ENCODE measurements at regions not wholly inside any gene's neighbourhood (a gene's known extent, or its start where the extent isn't known, plus 50 kb on each side); places are given as distances from the start of the nearest gene placed in this dataset.
"Not testable (repeated sequence)": the region's sequence is repeated elsewhere in the genome, so short reads cannot be mapped to it uniquely, and the experiment has no call there.

DNA sequence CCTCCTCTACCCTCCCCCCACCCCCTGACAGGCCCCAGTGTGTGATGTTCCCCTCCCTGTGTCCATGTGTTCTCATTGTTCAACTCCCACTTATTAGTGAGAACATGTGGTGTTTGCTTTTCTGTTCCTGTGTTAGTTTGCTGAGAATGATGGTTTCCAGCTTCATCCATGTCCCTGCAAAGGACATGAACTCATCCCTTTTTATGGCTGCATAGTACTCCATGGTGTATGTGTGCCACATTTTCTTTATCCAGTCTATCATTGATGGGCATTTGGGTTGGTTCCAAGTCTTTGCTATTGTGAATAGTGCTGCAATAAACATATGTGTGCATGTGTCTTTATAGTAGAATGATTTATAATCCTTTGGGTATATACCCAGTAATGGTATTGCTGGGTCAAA is 73.3 kb upstream of the FRMPD3 start:
- ATAC-seq (ENCODE audit: low read depth); H3K27ac Mint-ChIP-seq; H3K4me1 Mint-ChIP-seq; H3K36me3 Mint-ChIP-seq; POLR2A ChIA-PET; H3K4me3 Mint-ChIP-seq; DNase-seq; H3K9me3 Mint-ChIP-seq: not testable (repeated sequence)
- peaks cover 11% of the 10 kb centered on the region for H3K27me3 Mint-ChIP-seq

DNA sequence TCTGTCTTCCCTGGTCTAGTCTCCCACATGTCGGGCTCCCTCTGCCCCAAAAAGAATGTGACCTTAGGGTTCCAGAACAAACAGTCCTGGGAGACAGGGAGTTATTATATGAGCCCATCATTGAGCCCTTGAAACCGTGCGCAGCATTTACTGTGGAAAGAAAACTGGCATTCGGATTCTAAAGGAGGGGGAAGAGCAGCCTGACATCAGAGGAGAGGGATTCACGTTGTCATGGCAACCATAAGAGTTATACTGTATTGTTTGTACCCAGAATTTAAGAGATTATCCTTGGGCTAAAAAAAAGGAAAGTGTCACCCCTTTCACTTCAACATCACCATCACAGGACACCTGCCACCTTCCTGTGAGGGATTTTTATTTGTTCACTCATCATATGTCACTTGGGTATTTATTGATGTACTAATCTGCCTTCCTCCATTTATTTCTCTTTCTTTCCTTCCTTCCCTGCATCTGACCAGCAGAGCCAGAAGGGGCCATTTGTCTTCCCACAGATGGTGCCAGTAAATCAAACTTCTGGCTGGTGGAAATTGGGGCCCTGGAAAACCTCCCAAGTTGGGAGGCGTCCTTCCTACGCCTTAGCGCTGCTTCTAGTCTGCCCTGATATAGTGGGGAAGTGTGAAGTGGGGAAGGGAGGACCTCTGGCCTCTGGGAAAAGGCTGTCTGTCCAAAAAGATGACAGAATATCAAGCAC is 64.9 kb upstream of the FRMPD3 start:
- ATAC-seq (ENCODE audit: low read depth) (no peak), DNase-seq (no peak)
- POLR2A ChIA-PET: no interaction called here
- Mint-ChIP-seq H3K27ac (no peak overlapping the region), H3K4me1 (peaks cover 7% of the 10 kb centered on the region), H3K4me3 (no peak overlapping the region), H3K36me3 (no peaks in the 10 kb centered on the region), H3K9me3 (no peaks in the 10 kb centered on the region), H3K27me3 (peaks cover 22% of the 10 kb centered on the region)

DNA sequence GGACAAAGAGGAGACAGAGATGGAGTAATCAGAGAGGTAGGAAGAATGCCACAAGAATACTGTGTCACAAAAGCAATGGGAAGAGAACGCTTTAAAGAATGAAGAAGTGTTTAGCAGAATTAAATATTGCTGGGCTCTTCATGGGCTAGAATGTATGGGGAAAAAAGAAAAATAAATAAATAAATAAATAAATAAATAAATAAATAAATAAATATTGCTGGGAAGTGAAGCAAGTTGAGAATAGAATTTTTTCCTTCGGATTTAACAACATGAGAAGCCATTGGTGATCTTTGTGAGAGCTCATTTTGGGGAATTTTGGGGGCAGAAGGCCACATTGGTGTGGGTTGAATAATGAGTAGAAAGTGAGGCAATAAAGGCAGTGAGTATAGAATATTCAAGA is 59.7 kb upstream of the FRMPD3 start:
- DNase-seq (no peak), ATAC-seq (ENCODE audit: low read depth) (no peak)
- Mint-ChIP-seq H3K9me3 (peaks cover 2% of the 10 kb centered on the region), H3K27me3 (peaks cover 9% of the 10 kb centered on the region), H3K4me1 (no peaks in the 10 kb centered on the region), H3K4me3 (no peak overlapping the region), H3K27ac (no peak overlapping the region), H3K36me3 (no peaks in the 10 kb centered on the region)
- POLR2A ChIA-PET: no interaction called here

DNA sequence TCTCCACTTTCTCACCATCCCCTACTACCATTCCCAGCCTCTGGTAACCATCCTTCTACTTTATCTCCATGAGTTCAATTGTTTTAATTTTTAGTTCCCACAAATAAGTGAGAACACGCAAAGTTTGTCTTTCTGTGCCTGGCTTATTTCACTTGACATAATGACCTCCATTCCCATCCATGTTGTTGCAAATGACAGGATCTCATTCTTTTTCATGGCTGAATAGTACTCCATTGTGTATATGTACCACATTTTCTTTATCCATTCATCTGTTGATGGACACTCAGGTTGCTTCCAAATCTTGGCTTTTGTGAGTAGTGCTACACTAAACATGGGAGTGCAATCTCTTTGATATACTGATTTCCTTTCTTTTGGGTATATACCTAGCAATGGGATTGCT is 55.8 kb upstream of the FRMPD3 start:
- DNase-seq; POLR2A ChIA-PET; H3K27ac Mint-ChIP-seq; H3K4me3 Mint-ChIP-seq; H3K9me3 Mint-ChIP-seq; H3K4me1 Mint-ChIP-seq; ATAC-seq (ENCODE audit: low read depth); H3K36me3 Mint-ChIP-seq: not testable (repeated sequence)
- H3K27me3 Mint-ChIP-seq: peaks cover 12% of the 10 kb centered on the region

DNA sequence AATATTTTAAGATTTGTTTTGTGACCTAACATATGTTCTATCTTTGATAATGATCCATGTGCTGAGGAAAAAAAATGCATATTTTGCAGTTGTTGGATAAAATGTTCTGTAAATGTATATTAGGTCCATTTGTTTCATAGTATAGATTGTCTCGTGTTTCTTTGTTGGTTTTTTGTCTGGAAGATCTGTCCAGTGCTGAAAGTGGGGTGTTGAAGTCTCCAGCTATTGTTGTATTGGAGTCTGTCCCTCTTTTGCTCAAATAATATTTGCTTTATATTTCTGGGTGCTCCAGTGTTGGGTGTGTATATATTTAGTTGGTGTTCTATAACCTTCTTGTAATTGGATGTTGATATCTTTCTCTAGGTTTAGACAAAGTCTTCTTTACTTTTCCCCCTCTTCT is 53.2 kb upstream of the FRMPD3 start:
- POLR2A ChIA-PET: no interaction called here
- ATAC-seq (ENCODE audit: low read depth) (no peak), DNase-seq (no peak)
- Mint-ChIP-seq H3K4me1 (no peaks in the 10 kb centered on the region), H3K9me3 (peaks cover 2% of the 10 kb centered on the region), H3K4me3 (no peak overlapping the region), H3K27ac (no peak overlapping the region), H3K27me3 (peaks cover 10% of the 10 kb centered on the region), H3K36me3 (no peaks in the 10 kb centered on the region)

DNA sequence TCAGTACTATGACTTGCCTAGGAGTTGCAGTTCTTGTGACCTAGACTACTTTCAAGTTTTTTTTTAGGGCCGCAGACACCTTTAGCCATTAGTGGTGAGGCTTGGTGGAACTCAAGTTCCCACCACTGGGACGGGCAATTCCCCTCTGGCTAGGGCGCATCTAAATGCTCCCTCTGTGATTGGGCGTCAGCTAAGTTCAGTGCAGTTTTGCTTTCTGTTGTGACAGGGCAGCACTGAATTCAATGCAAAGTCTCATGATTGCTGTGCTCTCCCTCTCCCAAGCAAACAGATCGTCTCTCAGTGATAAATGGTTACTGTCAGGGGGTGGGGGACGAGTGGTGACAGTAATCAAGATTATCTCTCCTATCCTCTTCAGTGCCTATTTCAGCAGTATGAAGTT is 52.7 kb upstream of the FRMPD3 start:
- POLR2A ChIA-PET: no interaction called here
- H3K27ac Mint-ChIP-seq: no peak overlapping the region

DNA sequence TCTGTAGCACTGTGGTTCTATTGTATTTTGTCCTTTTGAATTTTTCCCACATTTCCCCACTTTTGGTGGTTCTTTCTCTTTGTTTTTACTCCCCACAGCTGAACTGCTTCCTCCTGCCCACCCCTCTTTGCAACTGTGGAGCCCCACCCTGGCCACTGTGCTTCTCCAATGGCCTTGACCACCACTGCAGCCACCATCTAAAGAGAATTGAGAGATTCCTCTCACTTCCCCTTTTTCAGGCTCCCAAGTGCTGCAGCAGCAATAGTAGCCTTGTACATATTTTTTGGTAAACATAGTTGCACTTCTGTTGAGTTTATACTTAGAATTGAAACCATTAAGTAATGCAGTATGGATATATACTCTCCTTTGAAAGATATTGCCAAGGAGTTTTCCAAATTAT is 51.3 kb upstream of the FRMPD3 start:
- no peak overlapping the region for H3K4me3 Mint-ChIP-seq
- no peak for ATAC-seq (ENCODE audit: low read depth)
- POLR2A ChIA-PET: no interaction called here

More for the DNA sequence above, 52.7 kb upstream of the FRMPD3 start:
- no peak for DNase-seq
- H3K9me3 Mint-ChIP-seq: peaks cover 2% of the 10 kb centered on the region
- H3K4me1 Mint-ChIP-seq: no peaks in the 10 kb centered on the region
- H3K4me3 Mint-ChIP-seq: no peak overlapping the region
- no peak for ATAC-seq (ENCODE audit: low read depth)
- H3K36me3 Mint-ChIP-seq: no peaks in the 10 kb centered on the region
- H3K27me3 Mint-ChIP-seq: peaks cover 9% of the 10 kb centered on the region

More for the DNA sequence above, 51.3 kb upstream of the FRMPD3 start:
- H3K36me3 Mint-ChIP-seq: no peaks in the 10 kb centered on the region
- peaks cover 9% of the 10 kb centered on the region for H3K27me3 Mint-ChIP-seq
- no peaks in the 10 kb centered on the region for H3K4me1 Mint-ChIP-seq
- H3K9me3 Mint-ChIP-seq: peaks cover 2% of the 10 kb centered on the region
- DNase-seq: no peak
- no peak overlapping the region for H3K27ac Mint-ChIP-seq

Data from activated naive CD8-positive, alpha-beta T cell treated with anti-CD3 and anti-CD28 coated beads, Interleukin-2, amount 10 ng/mL, durations not matched to agents 7 days and 5 days (primary cell).